ENCODE measurements at regions not wholly inside any gene's neighbourhood (a gene's known extent, or its start where the extent isn't known, plus 50 kb on each side); places are given as distances from the start of the nearest gene placed in this dataset.
A peak's percentile ranks its signal among the peaks of the same experiment; 100 is the strongest.
"Not testable (repeated sequence)": the region's sequence is repeated elsewhere in the genome, so short reads cannot be mapped to it uniquely, and the experiment has no call there.

- no peak for DNase-seq
Observed at GRCh38 chr2:6143812-6144211, 451.6 kb downstream of the SOX11 start.

GRCh38 chr2:6147215-6147614 is 455.0 kb downstream of the SOX11 start:
- DNase-seq: not testable (repeated sequence)

- no peak for DNase-seq
Observed at GRCh38 chr2:6148882-6149281, 456.7 kb downstream of the SOX11 start.

GRCh38 chr2:6159606-6160005 is 467.4 kb downstream of the SOX11 start:
- no peak for DNase-seq

GRCh38 chr2:6163932-6164331 is 471.7 kb downstream of the SOX11 start:
- DNase-seq: no peak

- DNase-seq: no peak
Observed at GRCh38 chr2:6164986-6165747, 473.0 kb downstream of the SOX11 start.

GRCh38 chr2:6167592-6168138 is 475.5 kb downstream of the SOX11 start:
- no peak for DNase-seq

- DNase-seq: no peak
Observed at GRCh38 chr2:6168485-6168884, 476.3 kb downstream of the SOX11 start.

GRCh38 chr2:6171294-6171693 is 479.1 kb downstream of the SOX11 start:
- no peak for DNase-seq

- DNase-seq: no peak
Observed at GRCh38 chr2:6177811-6178210, 485.6 kb downstream of the SOX11 start.

- DNase-seq: no peak
Observed at GRCh38 chr2:6181525-6181924, 489.3 kb downstream of the SOX11 start.

GRCh38 chr2:6181926-6182325 is 489.7 kb downstream of the SOX11 start:
- DNase-seq: no peak

- DNase-seq: no peak
Observed at GRCh38 chr2:6183226-6183625, 491.0 kb downstream of the SOX11 start.

GRCh38 chr2:6184532-6185292 is 492.5 kb downstream of the SOX11 start:
- peak; percentile 36 for DNase-seq

- DNase-seq: no peak
Observed at GRCh38 chr2:6186332-6187151, 494.4 kb downstream of the SOX11 start.

- DNase-seq: no peak
Observed at GRCh38 chr2:6196449-6196848, 504.3 kb downstream of the SOX11 start.

GRCh38 chr2:6198370-6198919 is 506.3 kb downstream of the SOX11 start:
- not testable (repeated sequence) for DNase-seq

GRCh38 chr2:6202756-6203155 is 510.6 kb downstream of the SOX11 start:
- no peak for DNase-seq

GRCh38 chr2:6203291-6203959 is 511.2 kb downstream of the SOX11 start:
- DNase-seq: no peak

- no peak for DNase-seq
Observed at GRCh38 chr2:6206882-6207281, 514.7 kb downstream of the SOX11 start.

GRCh38 chr2:6211236-6211635 is 519.1 kb downstream of the SOX11 start:
- no peak for DNase-seq

- DNase-seq: no peak
Observed at GRCh38 chr2:6212491-6212890, 520.3 kb downstream of the SOX11 start.
